Mesenchymal stem cell (in vitro differentiated cells and primary cell): ENCODE measurements at regions not wholly inside any gene's neighbourhood (a gene's known extent, or its start where the extent isn't known, plus 50 kb on each side); places are given as distances from the start of the nearest gene placed in this dataset.

Experiments
- DNase-seq: peaks from one replicate; pipeline ENCODE4 v3.0.0-alpha.2; 2013
- H2AFZ ChIP-seq: one replicate; pipeline ENCODE4 v1.6.1; 2013; ENCODE audit warnings: low read depth, mild to moderate bottlenecking, control low read depth, inconsistent platforms, low read length, moderate library complexity
- H2AK5ac ChIP-seq: 2 replicates; pipeline ENCODE4 v1.6.1; 2013; ENCODE audit warnings: low read length, moderate library complexity, mild to moderate bottlenecking, inconsistent platforms; ENCODE audit not compliant: severe bottlenecking
- H2BK120ac ChIP-seq: one replicate; pipeline ENCODE4 v1.6.1; 2013; ENCODE audit warnings: low read depth, mild to moderate bottlenecking, inconsistent platforms, low read length, moderate library complexity
- H2BK12ac ChIP-seq, 2 experiments: one replicate each; pipeline ENCODE4 v1.6.1; 2013; ENCODE audit warnings: inconsistent platforms in 2 of 2, low read length in 2 of 2, mild to moderate bottlenecking in 2 of 2, moderate library complexity in 2 of 2, control low read depth in 1 of 2
- H2BK15ac ChIP-seq: one replicate; pipeline ENCODE4 v1.6.1; 2013; ENCODE audit warnings: mild to moderate bottlenecking, low read depth, inconsistent platforms; ENCODE audit not compliant: poor library complexity, severe bottlenecking
- H2BK5ac ChIP-seq: 2 replicates; pipeline ENCODE4 v1.6.1; 2013; ENCODE audit warnings: low read depth, mild to moderate bottlenecking, low read length, control low read depth, inconsistent platforms; ENCODE audit not compliant: poor library complexity, severe bottlenecking
- H3K14ac ChIP-seq, 2 experiments: one replicate each; pipeline ENCODE4 v1.6.1; 2013; ENCODE audit warnings: inconsistent platforms in 2 of 2, low read length in 2 of 2, control low read depth in 1 of 2, mild to moderate bottlenecking in 1 of 2, moderate library complexity in 1 of 2
- H3K18ac ChIP-seq, 2 experiments: one replicate each; pipeline ENCODE4 v1.6.1; 2013; ENCODE audit warnings: inconsistent platforms in 2 of 2, low read length in 2 of 2, control low read depth in 1 of 2, low read depth in 1 of 2, mild to moderate bottlenecking in 1 of 2
- H3K23ac ChIP-seq, 2 experiments: one replicate each; pipeline ENCODE4 v1.6.1; 2013; ENCODE audit warnings: inconsistent platforms in 2 of 2, low read length in 2 of 2, mild to moderate bottlenecking in 2 of 2, moderate library complexity in 2 of 2, control low read depth in 1 of 2
- H3K27ac ChIP-seq: 2 replicates; pipeline ENCODE4 v1.5.1; 2013; ENCODE audit warnings: mild to moderate bottlenecking, moderate library complexity, low read length, control low read depth, inconsistent platforms; ENCODE audit not compliant: poor library complexity, severe bottlenecking
- H3K27me3 ChIP-seq, 2 experiments: 2 replicates each; pipeline versions ENCODE4 v1.6.1 to v1.7.0; 2013; ENCODE audit warnings: low read length in 2 of 2, mild to moderate bottlenecking in 2 of 2, moderate library complexity in 2 of 2, control low read depth in 1 of 2, inconsistent platforms in 1 of 2; ENCODE audit not compliant: control insufficient read depth in 1 of 2, insufficient read depth in 1 of 2
- H3K36me3 ChIP-seq, 2 experiments: 2 replicates each; pipeline versions ENCODE4 v1.6.1 to v1.7.0; 2013; ENCODE audit warnings: low read length in 2 of 2, control low read depth in 1 of 2, inconsistent platforms in 1 of 2, low read depth in 1 of 2, mild to moderate bottlenecking in 1 of 2; ENCODE audit not compliant: insufficient read depth in 2 of 2, control insufficient read depth in 1 of 2
- H3K4ac ChIP-seq, 2 experiments: one replicate each; pipeline ENCODE4 v1.6.1; 2013; ENCODE audit warnings: inconsistent platforms in 2 of 2, low read length in 2 of 2, mild to moderate bottlenecking in 2 of 2, moderate library complexity in 2 of 2, control low read depth in 1 of 2, low read depth in 1 of 2
- H3K4me1 ChIP-seq: 2 replicates; pipeline ENCODE4 v1.6.1; 2013; ENCODE audit warnings: low read depth, low read length, control low read depth; ENCODE audit not compliant: control insufficient read depth, insufficient read depth
- H3K4me2 ChIP-seq: 2 replicates; pipeline ENCODE4 v1.6.1; 2013; ENCODE audit warnings: low read length, mild to moderate bottlenecking, inconsistent platforms; ENCODE audit not compliant: poor library complexity, severe bottlenecking
- H3K4me3 ChIP-seq, 2 experiments: 2 replicates each; pipeline versions ENCODE4 v1.5.1 to v1.7.0; 2013; ENCODE audit warnings: low read length in 2 of 2, mild to moderate bottlenecking in 2 of 2, control low read depth in 1 of 2, low read depth in 1 of 2; ENCODE audit not compliant: insufficient read depth in 1 of 2
- H3K79me1 ChIP-seq: replicated peaks from 2 replicates; pipeline ENCODE4 v1.6.1; 2013; ENCODE audit warnings: mild to moderate bottlenecking, control low read depth, low read length, inconsistent platforms; ENCODE audit not compliant: poor library complexity, severe bottlenecking
- H3K9ac ChIP-seq: 2 replicates; pipeline ENCODE4 v1.7.0; 2013; ENCODE audit warnings: mild to moderate bottlenecking, low read length, moderate library complexity
- H3K9me3 ChIP-seq: 2 replicates; pipeline ENCODE4 v1.7.0; 2013; ENCODE audit warnings: mild to moderate bottlenecking, low read length; ENCODE audit not compliant: control insufficient read depth
- H4K8ac ChIP-seq: one replicate; pipeline ENCODE4 v1.6.1; 2013; ENCODE audit warnings: inconsistent platforms, mild to moderate bottlenecking, low read length, moderate library complexity
- H4K91ac ChIP-seq: one replicate; pipeline ENCODE4 v1.6.1; 2013; ENCODE audit warnings: mild to moderate bottlenecking, low read length, inconsistent platforms
- WGBS: methylation state at CpG from one replicate; pipeline ENCODE4 v1.1.7; 2013; ENCODE audit warnings: mixed read lengths; 5-methylcytosine and 5-hydroxymethylcytosine counted together

DNA sequence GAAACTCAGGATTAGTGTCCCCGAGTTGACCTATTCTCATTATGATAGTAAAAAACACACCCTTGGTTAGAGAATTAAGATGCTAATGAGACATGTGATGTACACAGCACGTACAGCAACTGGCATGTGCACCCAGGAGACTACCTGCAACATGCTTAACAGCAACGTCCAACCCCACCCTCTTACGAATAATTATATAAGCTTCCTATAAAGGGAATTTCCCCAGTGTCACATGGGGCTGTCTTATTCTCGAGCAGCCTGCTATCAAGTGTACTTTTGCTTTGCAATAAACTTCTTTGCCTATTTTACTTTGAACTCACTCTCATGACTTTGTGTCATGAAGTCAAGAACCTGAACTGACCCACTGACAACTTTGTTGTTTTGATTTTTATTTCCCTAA, 62.4 kb upstream of the PMFBP1 start:
- Histone ChIP-seq H3K4me1 (no peaks in the 10 kb centered on the region), H3K9me3 (no peaks in the 10 kb centered on the region), H2BK120ac (no peak overlapping the region), H3K4ac (no peak overlapping the region), H3K18ac (no peak overlapping the region), H3K79me1 (no peaks in the 10 kb centered on the region), H3K27me3 (no peaks in the 10 kb centered on the region), H4K8ac (no peak overlapping the region), H2BK15ac (no peak overlapping the region), H2AK5ac (no peak overlapping the region), H3K14ac (no peak overlapping the region), H3K4me3 (no peak overlapping the region), H3K36me3 (no peaks in the 10 kb centered on the region), H3K4me2 (no peak overlapping the region), H2BK12ac (no peak overlapping the region), H2BK5ac (no peak overlapping the region), H3K27ac (no peak overlapping the region), H3K23ac (no peak overlapping the region), H4K91ac (no peak overlapping the region), H3K9ac (no peak overlapping the region), H2AFZ (no peak overlapping the region)
- no peak for DNase-seq
- 81% methylated on average over 4 of the region's 5 CpGs for WGBS

DNA sequence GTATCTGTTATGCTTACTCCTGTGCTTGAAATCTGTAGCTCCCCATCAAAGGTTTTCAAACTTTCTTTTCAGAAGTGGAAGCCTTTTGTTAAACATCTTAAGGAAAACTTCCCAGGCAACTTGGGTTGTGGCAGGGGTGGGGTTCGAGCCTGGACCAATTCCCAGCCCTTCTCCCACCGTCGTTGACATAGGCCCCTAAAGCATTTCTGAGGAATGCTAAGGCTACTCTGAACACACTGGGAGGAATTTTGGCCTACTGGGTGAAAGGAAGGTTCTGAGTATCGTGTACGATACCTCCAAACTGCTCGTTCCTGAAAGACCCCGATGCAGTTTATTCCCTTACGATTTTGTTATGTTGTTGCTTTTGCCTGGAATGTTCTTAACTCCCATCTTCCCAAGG, 56.1 kb upstream of the PMFBP1 start:
- no peak overlapping the region for H2AFZ ChIP-seq
- H3K18ac ChIP-seq, result no peak overlapping the region
- no peak overlapping the region for H2BK15ac ChIP-seq
- no peak overlapping the region for H2BK120ac ChIP-seq
- H4K91ac ChIP-seq, result no peak overlapping the region
- H3K4me1 ChIP-seq, result no peaks in the 10 kb centered on the region
- H2BK12ac ChIP-seq, result no peak overlapping the region
- H3K9ac ChIP-seq, result no peak overlapping the region
- no peak overlapping the region for H3K23ac ChIP-seq
- no peak overlapping the region for H3K4me2 ChIP-seq
- no peaks in the 10 kb centered on the region for H3K36me3 ChIP-seq
- no peak for DNase-seq
- H3K4ac ChIP-seq, result no peak overlapping the region
- no peaks in the 10 kb centered on the region for H3K79me1 ChIP-seq
- 88% methylated on average over 8 of the region's 8 CpGs for WGBS
- no peak overlapping the region for H3K14ac ChIP-seq
- H4K8ac ChIP-seq, result no peak overlapping the region
- no peak overlapping the region for H3K27ac ChIP-seq
- H3K4me3 ChIP-seq, result no peak overlapping the region
- H2AK5ac ChIP-seq, result no peak overlapping the region
- H3K9me3 ChIP-seq, result no peaks in the 10 kb centered on the region
- H3K27me3 ChIP-seq, result no peaks in the 10 kb centered on the region
- H2BK5ac ChIP-seq, result no peak overlapping the region

DNA sequence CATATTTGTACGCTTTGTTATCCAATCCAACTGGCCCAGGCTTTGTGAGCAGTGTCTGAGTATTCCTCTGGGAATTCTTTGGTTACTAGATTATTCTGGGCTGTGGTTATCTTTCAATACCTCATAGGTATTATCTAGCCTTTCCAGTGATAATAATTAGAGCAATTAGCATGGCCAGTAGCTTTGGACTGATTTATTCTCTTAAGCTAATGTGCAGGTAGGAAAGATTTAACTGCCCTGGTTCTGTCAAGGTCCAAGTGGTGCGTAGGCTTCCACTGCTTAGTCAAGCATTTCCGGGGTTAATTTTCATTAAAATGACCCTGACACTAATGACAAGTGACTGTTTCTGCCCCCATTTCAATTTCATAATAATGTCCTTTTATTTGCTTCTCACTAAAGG, 54.2 kb upstream of the PMFBP1 start:
- H2AK5ac ChIP-seq, result no peak overlapping the region
- H4K8ac ChIP-seq, result no peak overlapping the region
- no peak overlapping the region for H2BK15ac ChIP-seq
- H2BK12ac ChIP-seq, result no peak overlapping the region
- H3K4ac ChIP-seq, result no peak overlapping the region
- H3K36me3 ChIP-seq, result no peaks in the 10 kb centered on the region
- H3K14ac ChIP-seq, result no peak overlapping the region
- H3K9me3 ChIP-seq, result no peaks in the 10 kb centered on the region
- H4K91ac ChIP-seq, result no peak overlapping the region
- H2AFZ ChIP-seq, result no peak overlapping the region
- H3K18ac ChIP-seq, result no peak overlapping the region
- no peak overlapping the region for H2BK120ac ChIP-seq
- no peaks in the 10 kb centered on the region for H3K4me1 ChIP-seq
- no peaks in the 10 kb centered on the region for H3K27me3 ChIP-seq
- H3K23ac ChIP-seq, result no peak overlapping the region
- H3K79me1 ChIP-seq, result no peaks in the 10 kb centered on the region
- DNase-seq, result no peak
- H3K9ac ChIP-seq, result no peak overlapping the region
- WGBS, result 93% methylated on average over 2 of the region's 3 CpGs
- H3K27ac ChIP-seq, result no peak overlapping the region
- no peak overlapping the region for H3K4me2 ChIP-seq
- no peak overlapping the region for H3K4me3 ChIP-seq
- no peak overlapping the region for H2BK5ac ChIP-seq

DNA sequence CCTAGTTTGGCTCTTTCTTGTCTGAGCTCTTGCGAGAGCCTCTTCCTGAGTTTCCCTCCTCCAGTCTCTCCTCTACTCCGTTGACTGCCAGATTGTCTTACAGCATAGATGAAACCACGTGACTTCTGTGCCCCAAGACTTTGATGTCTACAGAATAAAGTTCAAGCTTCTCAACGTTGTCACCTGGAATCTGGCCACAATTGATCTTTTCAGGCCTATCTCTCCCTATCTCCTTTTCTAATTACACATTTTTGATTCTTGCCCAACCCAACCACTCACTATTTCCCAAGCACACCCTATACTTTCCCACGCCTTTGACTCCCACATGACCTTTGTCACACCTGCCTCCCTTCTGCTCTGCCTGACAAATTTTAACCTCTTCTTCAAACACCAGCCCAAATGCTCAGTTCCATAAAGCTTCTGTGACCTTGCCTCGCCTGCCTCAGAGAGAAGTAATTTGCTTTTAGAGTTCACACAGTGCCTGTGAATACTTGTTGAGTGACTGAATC, 52.4 kb upstream of the PMFBP1 start:
- no peak overlapping the region for H3K14ac ChIP-seq
- no peaks in the 10 kb centered on the region for H3K9me3 ChIP-seq
- H3K4me1 ChIP-seq, result no peaks in the 10 kb centered on the region
- no peak overlapping the region for H3K23ac ChIP-seq
- H2BK15ac ChIP-seq, result no peak overlapping the region
- H2AK5ac ChIP-seq, result no peak overlapping the region
- no peak overlapping the region for H3K9ac ChIP-seq
- H2BK12ac ChIP-seq, result no peak overlapping the region
- H3K79me1 ChIP-seq, result no peaks in the 10 kb centered on the region
- no peak overlapping the region for H3K4me3 ChIP-seq
- H3K27me3 ChIP-seq, result no peaks in the 10 kb centered on the region
- H4K91ac ChIP-seq, result no peak overlapping the region
- H4K8ac ChIP-seq, result no peak overlapping the region
- no peak overlapping the region for H3K18ac ChIP-seq
- H2AFZ ChIP-seq, result no peak overlapping the region
- no peaks in the 10 kb centered on the region for H3K36me3 ChIP-seq
- H3K27ac ChIP-seq, result no peak overlapping the region
- H2BK120ac ChIP-seq, result no peak overlapping the region
- no peak overlapping the region for H2BK5ac ChIP-seq
- 88% methylated on average over 6 of the region's 6 CpGs for WGBS
- no peak overlapping the region for H3K4me2 ChIP-seq
- DNase-seq, result no peak
- H3K4ac ChIP-seq, result no peak overlapping the region
